H1 (cell line): ENCODE measurements at regions not wholly inside any gene's neighbourhood (a gene's known extent, or its start where the extent isn't known, plus 50 kb on each side); places are given as distances from the start of the nearest gene placed in this dataset.

Experiments used
- TF ChIP-seq, protein P1 (sequence below): IDR thresholded peaks from 2 replicates; pipeline ENCODE4 v1.6.1; 2011; ENCODE audit warnings: low read length, improper control_type of control experiment

DNA sequence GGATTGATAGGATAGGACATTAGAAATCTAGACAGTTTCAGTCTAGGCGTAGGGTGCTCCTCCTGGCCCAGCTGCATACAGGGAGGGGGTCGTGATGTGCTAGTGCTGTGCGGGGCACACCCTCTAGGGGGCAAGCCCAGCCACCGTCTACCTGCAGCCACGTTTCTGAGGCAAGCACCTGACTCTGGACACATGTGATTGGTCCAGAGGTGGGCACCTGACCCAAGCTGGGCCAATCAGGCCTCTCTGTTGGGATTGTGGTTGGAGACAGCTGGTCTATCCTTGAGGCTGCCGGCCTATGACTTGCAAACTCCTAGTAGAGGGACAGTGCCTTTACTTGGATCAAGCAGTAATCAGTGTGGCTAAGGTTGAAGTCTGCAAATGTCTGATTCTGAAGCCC, 317.1 kb downstream of the BMP7 start (continued):
- TF ChIP-seq, protein P1, sequence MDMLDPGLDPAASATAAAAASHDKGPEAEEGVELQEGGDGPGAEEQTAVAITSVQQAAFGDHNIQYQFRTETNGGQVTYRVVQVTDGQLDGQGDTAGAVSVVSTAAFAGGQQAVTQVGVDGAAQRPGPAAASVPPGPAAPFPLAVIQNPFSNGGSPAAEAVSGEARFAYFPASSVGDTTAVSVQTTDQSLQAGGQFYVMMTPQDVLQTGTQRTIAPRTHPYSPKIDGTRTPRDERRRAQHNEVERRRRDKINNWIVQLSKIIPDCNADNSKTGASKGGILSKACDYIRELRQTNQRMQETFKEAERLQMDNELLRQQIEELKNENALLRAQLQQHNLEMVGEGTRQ = peak; percentile 91
- TF ChIP-seq, all 59 proteins: peak for 6
